Neural crest cell (in vitro differentiated cells): ENCODE measurements at regions not wholly inside any gene's neighbourhood (a gene's known extent, or its start where the extent isn't known, plus 50 kb on each side); places are given as distances from the start of the nearest gene placed in this dataset.

Experiments
- DNase-seq: peaks from one replicate; pipeline ENCODE4 v3.0.0; 2021; ENCODE audit warnings: low read depth, mixed read lengths, low spot score
- H3K27ac Mint-ChIP-seq: one replicate; pipeline ENCODE4 v1.8.0; 2021; ENCODE audit warnings: mild to moderate bottlenecking, mixed read lengths; ENCODE audit not compliant: unreplicated experiment
- H3K27me3 Mint-ChIP-seq: 2 replicates; pipeline ENCODE4 v1.8.0; 2021; ENCODE audit warnings: low read depth, mild to moderate bottlenecking, mixed read lengths
- H3K36me3 Mint-ChIP-seq: 2 replicates; pipeline ENCODE4 v1.8.0; 2021; ENCODE audit warnings: low read depth, mild to moderate bottlenecking, mixed read lengths
- H3K4me1 Mint-ChIP-seq: 2 replicates; pipeline ENCODE4 v1.8.0; 2021; ENCODE audit warnings: mixed read lengths
- H3K4me3 Mint-ChIP-seq: one replicate; pipeline ENCODE4 v1.8.0; 2021; ENCODE audit warnings: mild to moderate bottlenecking, mixed read lengths
- H3K9me3 Mint-ChIP-seq: 2 replicates; pipeline ENCODE4 v1.8.0; 2021; ENCODE audit warnings: mixed read lengths
- TF ChIP-seq, protein P1 (sequence below): fragments of 200-600 bp; sonication (generic); conservative IDR thresholded peaks from 2 replicates; pipeline ENCODE4 v1.5.0; 2021; ENCODE audit warnings: antibody characterized with exemption, mild to moderate bottlenecking

- H3K4me3 Mint-ChIP-seq = no peak overlapping the region
- DNase-seq = peak; percentile 40
- peaks cover 8% of the 10 kb centered on the region for H3K27me3 Mint-ChIP-seq
- TF ChIP-seq, protein P1, sequence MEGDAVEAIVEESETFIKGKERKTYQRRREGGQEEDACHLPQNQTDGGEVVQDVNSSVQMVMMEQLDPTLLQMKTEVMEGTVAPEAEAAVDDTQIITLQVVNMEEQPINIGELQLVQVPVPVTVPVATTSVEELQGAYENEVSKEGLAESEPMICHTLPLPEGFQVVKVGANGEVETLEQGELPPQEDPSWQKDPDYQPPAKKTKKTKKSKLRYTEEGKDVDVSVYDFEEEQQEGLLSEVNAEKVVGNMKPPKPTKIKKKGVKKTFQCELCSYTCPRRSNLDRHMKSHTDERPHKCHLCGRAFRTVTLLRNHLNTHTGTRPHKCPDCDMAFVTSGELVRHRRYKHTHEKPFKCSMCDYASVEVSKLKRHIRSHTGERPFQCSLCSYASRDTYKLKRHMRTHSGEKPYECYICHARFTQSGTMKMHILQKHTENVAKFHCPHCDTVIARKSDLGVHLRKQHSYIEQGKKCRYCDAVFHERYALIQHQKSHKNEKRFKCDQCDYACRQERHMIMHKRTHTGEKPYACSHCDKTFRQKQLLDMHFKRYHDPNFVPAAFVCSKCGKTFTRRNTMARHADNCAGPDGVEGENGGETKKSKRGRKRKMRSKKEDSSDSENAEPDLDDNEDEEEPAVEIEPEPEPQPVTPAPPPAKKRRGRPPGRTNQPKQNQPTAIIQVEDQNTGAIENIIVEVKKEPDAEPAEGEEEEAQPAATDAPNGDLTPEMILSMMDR = peak; percentile 65
- H3K27ac Mint-ChIP-seq = no peak overlapping the region
- H3K36me3 Mint-ChIP-seq = no peaks in the 10 kb centered on the region
- no peaks in the 10 kb centered on the region for H3K4me1 Mint-ChIP-seq
- H3K9me3 Mint-ChIP-seq = peaks cover 2% of the 10 kb centered on the region
Measured at GRCh38 chr12:67161322-67161918, 107.7 kb upstream of the CAND1 start.

DNA sequence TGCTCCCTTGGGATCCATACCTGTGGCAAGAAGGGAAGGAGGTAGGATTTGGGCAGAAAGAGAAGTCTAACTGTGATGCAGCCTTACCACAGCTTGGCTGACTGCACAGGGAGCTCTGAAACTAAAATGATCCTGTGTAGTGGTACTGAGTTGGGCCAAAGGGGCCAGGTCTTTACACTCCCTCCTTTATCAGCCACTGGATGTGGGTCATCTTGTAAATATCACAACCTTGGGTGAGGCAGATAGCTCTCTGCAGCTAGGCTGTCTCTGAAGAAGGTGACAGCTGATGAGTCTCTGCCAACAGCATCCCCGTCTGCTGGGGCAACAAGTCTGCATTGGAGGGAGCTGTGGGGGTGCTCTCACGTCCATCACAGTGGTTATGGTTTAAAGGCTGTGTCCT, 95.9 kb upstream of the CAND1 start:
- Mint-ChIP-seq H3K27me3 (peaks cover 17% of the 10 kb centered on the region), H3K36me3 (no peaks in the 10 kb centered on the region), H3K9me3 (no peaks in the 10 kb centered on the region), H3K4me3 (no peak overlapping the region), H3K4me1 (no peaks in the 10 kb centered on the region), H3K27ac (no peak overlapping the region)
- TF ChIP-seq, protein P1 = no peak
- DNase-seq = no peak

- no peak overlapping the region for H3K4me3 Mint-ChIP-seq
- TF ChIP-seq, protein P1 = no peak
- H3K9me3 Mint-ChIP-seq = peaks cover 3% of the 10 kb centered on the region
- H3K27ac Mint-ChIP-seq = no peak overlapping the region
- H3K27me3 Mint-ChIP-seq = peaks cover 58% of the 10 kb centered on the region
- DNase-seq = no peak
- no peaks in the 10 kb centered on the region for H3K4me1 Mint-ChIP-seq
- H3K36me3 Mint-ChIP-seq = no peaks in the 10 kb centered on the region
Measured at GRCh38 chr12:67182551-67182950, 86.6 kb upstream of the CAND1 start.

GRCh38 chr12:67193704-67194103, 75.5 kb upstream of the CAND1 start:
- H3K4me1 Mint-ChIP-seq = no peaks in the 10 kb centered on the region
- H3K27ac Mint-ChIP-seq = no peak overlapping the region
- H3K36me3 Mint-ChIP-seq = no peaks in the 10 kb centered on the region
- TF ChIP-seq, protein P1 = no peak
- H3K9me3 Mint-ChIP-seq = no peaks in the 10 kb centered on the region
- H3K27me3 Mint-ChIP-seq = peaks cover 43% of the 10 kb centered on the region
- peak; percentile 45 for DNase-seq
- no peak overlapping the region for H3K4me3 Mint-ChIP-seq

DNA sequence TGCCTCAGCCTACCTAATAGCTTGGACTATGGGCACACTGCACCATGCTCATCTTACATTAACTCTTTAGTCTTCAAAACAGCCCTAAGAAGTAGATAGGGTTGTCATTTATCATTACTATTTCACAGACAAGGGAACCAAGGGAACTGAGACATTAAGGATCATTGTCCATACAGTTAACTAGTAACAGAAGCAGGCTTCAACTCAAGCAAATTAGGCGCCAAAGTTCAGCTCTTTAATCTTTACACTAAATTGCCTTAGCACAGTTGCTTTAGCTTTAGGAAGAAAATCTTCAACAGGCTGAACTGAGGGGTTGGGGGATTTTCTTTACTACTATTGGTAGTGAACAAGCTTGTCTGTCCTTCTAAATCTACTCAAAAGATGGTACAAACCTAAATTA, 68.8 kb upstream of the CAND1 start:
- Mint-ChIP-seq H3K27me3 (peaks cover 21% of the 10 kb centered on the region), H3K4me3 (no peak overlapping the region), H3K27ac (no peak overlapping the region), H3K36me3 (no peaks in the 10 kb centered on the region), H3K4me1 (no peaks in the 10 kb centered on the region), H3K9me3 (no peaks in the 10 kb centered on the region)
- DNase-seq = no peak
- TF ChIP-seq, protein P1 = no peak
